Gastroesophageal sphincter (tissue), 4 donors: ENCODE measurements at regions not wholly inside any gene's neighbourhood (a gene's known extent, or its start where the extent isn't known, plus 50 kb on each side); places are given as distances from the start of the nearest gene placed in this dataset.

Source experiments
- ATAC-seq: fragments of 150-250 bp; one replicate; pipeline ENCODE4 v1.9.1; 2016; ENCODE audit warnings: mild to moderate bottlenecking, moderate library complexity
- H3K27ac ChIP-seq, 4 donors: fragments of 200-600 bp; sonication (generic) in 3 of 4; 1 replicate in 3 of 4; 2 replicates in 1 of 4; pipeline ENCODE4 v1.5.1; 2016 to 2019
- H3K27me3 ChIP-seq: fragments of 200-600 bp; sonication (generic); one replicate; pipeline ENCODE4 v1.5.1; 2019
- H3K36me3 ChIP-seq, 2 donors: fragments of 200-600 bp; sonication (generic); one replicate each; pipeline ENCODE4 v1.5.1; 2019; ENCODE audit warnings: control low read depth in 1 of 2
- H3K4me1 ChIP-seq, 3 donors: fragments of 200-600 bp; sonication (generic); 1 replicate in 2 of 3; 2 replicates in 1 of 3; pipeline ENCODE4 v1.5.1; 2016 to 2019; ENCODE audit warnings: control low read depth in 2 of 3
- H3K4me3 ChIP-seq, 2 donors: fragments of 200-600 bp; sonication (generic); one replicate each; pipeline ENCODE4 v1.5.1; 2019; ENCODE audit warnings: mild to moderate bottlenecking in 1 of 2, moderate library complexity in 1 of 2
- H3K9me3 ChIP-seq, 3 donors: fragments of 200-600 bp; sonication (generic); one replicate each; pipeline ENCODE4 v1.5.1; 2017 to 2019; ENCODE audit warnings: control low read depth in 2 of 3
- CTCF ChIP-seq, 4 experiments: fragments of 200-600 bp in 2 of 4; fragments of 450-650 bp in 2 of 4; sonication (generic) in 1 of 4; IDR thresholded peaks; one replicate each; pipeline ENCODE4 v1.5.1; 2017 to 2019; ENCODE audit warnings: antibody characterized with exemption in 4 of 4, mild to moderate bottlenecking in 2 of 4, moderate library complexity in 2 of 4
- EP300 ChIP-seq: sonication (generic); formaldehyde crosslinking; IDR thresholded peaks from one replicate; pipeline ENCODE4 v1.6.1; 2017; ENCODE audit warnings: antibody characterized with exemption, mild to moderate bottlenecking
- POLR2A ChIP-seq, 2 donors: fragments of 450-650 bp; IDR thresholded peaks; one replicate each; pipeline ENCODE4 v1.6.1; 2017; ENCODE audit warnings: antibody characterized with exemption in 2 of 2, mild to moderate bottlenecking in 2 of 2, moderate library complexity in 1 of 2
- POLR2AphosphoS5 ChIP-seq: sonication (generic); formaldehyde crosslinking; IDR thresholded peaks from one replicate; pipeline ENCODE4 v1.6.1; 2017; ENCODE audit warnings: antibody characterized with exemption
- WGBS, 2 donors: methylation state at CpG; one replicate each; pipeline ENCODE4 v1.1.5; 2018; ENCODE audit warnings: low coverage in 1 of 2; 5-methylcytosine and 5-hydroxymethylcytosine counted together

- H3K36me3 ChIP-seq: no peaks in the 10 kb centered on the region
- no peak overlapping the region for H3K27ac ChIP-seq
- peaks cover 0 to 18% (median 0%) of the 10 kb centered on the region in 3 donors for H3K4me1 ChIP-seq
- TF ChIP-seq CTCF (IDR thresholded peaks at IDR 0.05) (peak in 3 of 4 experiments; percentile 25 to 45 (median 31)), EP300 (no peak), POLR2AphosphoS5 (no peak)
- H3K27me3 ChIP-seq: no peaks in the 10 kb centered on the region
- WGBS, 2 donors: 63 to 80% methylated on average over 1 to 4 of the region's 4 CpGs
- ATAC-seq: no peak
- H3K4me3 ChIP-seq: no peak overlapping the region
- H3K9me3 ChIP-seq: no peaks in the 10 kb centered on the region
Measured at GRCh38 chr12:84502907-84503787, 409.5 kb downstream of the SLC6A15 start.

- no peaks in the 10 kb centered on the region for H3K27me3 ChIP-seq
- H3K36me3 ChIP-seq: no peaks in the 10 kb centered on the region
- WGBS, 2 donors: 83 to 86% methylated on average over 1 to 2 of the region's 2 CpGs
- ATAC-seq: no peak
- no peaks in the 10 kb centered on the region for H3K9me3 ChIP-seq
- no peak overlapping the region for H3K27ac ChIP-seq
- H3K4me3 ChIP-seq: no peak overlapping the region
- TF ChIP-seq POLR2AphosphoS5 (no peak), POLR2A (IDR thresholded peaks at IDR 0.05) (no peak)
- H3K4me1 ChIP-seq: peaks cover 0 to 9% (median 0%) of the 10 kb centered on the region in 3 donors
Measured at GRCh38 chr12:84502180-84502860, 410.3 kb downstream of the SLC6A15 start.

GRCh38 chr12:84497819-84498218 is 414.8 kb downstream of the SLC6A15 start:
- Histone ChIP-seq H3K9me3 (no peaks in the 10 kb centered on the region), H3K27ac (no peak overlapping the region), H3K4me1 (peaks cover 0 to 3% (median 0%) of the 10 kb centered on the region in 3 donors), H3K36me3 (no peaks in the 10 kb centered on the region), H3K27me3 (no peaks in the 10 kb centered on the region), H3K4me3 (no peak overlapping the region)
- 37% methylated on average over 1 of the region's 1 CpG; no CpG with 5 or more reads in 1 of the 2 donors for WGBS, 2 donors
- no peak for ATAC-seq
- TF ChIP-seq CTCF (IDR thresholded peaks at IDR 0.05): no peak
- no peak for TF ChIP-seq POLR2AphosphoS5
- no peak for TF ChIP-seq POLR2A (IDR thresholded peaks at IDR 0.05)
- TF ChIP-seq EP300: no peak

- 91 to 96% methylated on average over 2 of the region's 2 CpGs for WGBS, 2 donors
- Histone ChIP-seq H3K27me3 (no peaks in the 10 kb centered on the region), H3K27ac (no peak overlapping the region), H3K36me3 (no peaks in the 10 kb centered on the region), H3K4me1 (no peaks in the 10 kb centered on the region), H3K9me3 (no peaks in the 10 kb centered on the region), H3K4me3 (no peak overlapping the region)
- TF ChIP-seq POLR2A (IDR thresholded peaks at IDR 0.05) (no peak), POLR2AphosphoS5 (no peak), EP300 (no peak), CTCF (IDR thresholded peaks at IDR 0.05) (no peak)
- no peak for ATAC-seq
Measured at GRCh38 chr12:84495711-84496110, 416.9 kb downstream of the SLC6A15 start.

GRCh38 chr12:84492351-84492883 is 420.2 kb downstream of the SLC6A15 start:
- 80 to 95% methylated on average over 2 to 3 of the region's 3 CpGs for WGBS, 2 donors

More at GRCh38 chr12:84492351-84492883, 420.2 kb downstream of the SLC6A15 start:
- ATAC-seq: no peak
- TF ChIP-seq POLR2AphosphoS5 (no peak), EP300 (no peak), CTCF (IDR thresholded peaks at IDR 0.05) (no peak), POLR2A (IDR thresholded peaks at IDR 0.05) (no peak)
- H3K27ac ChIP-seq: no peak overlapping the region
- no peaks in the 10 kb centered on the region for H3K27me3 ChIP-seq
- no peak overlapping the region for H3K4me3 ChIP-seq
- H3K9me3 ChIP-seq: no peaks in the 10 kb centered on the region
- H3K36me3 ChIP-seq: no peaks in the 10 kb centered on the region
- no peaks in the 10 kb centered on the region for H3K4me1 ChIP-seq
